Esophagus muscularis mucosa (tissue), 3 donors: ENCODE measurements at regions not wholly inside any gene's neighbourhood (a gene's known extent, or its start where the extent isn't known, plus 50 kb on each side); places are given as distances from the start of the nearest gene placed in this dataset.

Experiments used
- CTCF ChIP-seq, 3 experiments: fragments of 200-600 bp in 2 of 3; fragments of 450-650 bp in 1 of 3; sonication (generic) in 2 of 3; IDR thresholded peaks; one replicate each; pipeline ENCODE4 v1.5.1; 2017 to 2019; ENCODE audit warnings: antibody characterized with exemption in 3 of 3, mild to moderate bottlenecking in 2 of 3, moderate library complexity in 1 of 3
- POLR2A ChIP-seq: fragments of 450-650 bp; IDR thresholded peaks from one replicate; pipeline ENCODE4 v1.6.1; 2017; ENCODE audit warnings: antibody characterized with exemption, moderate library complexity, mild to moderate bottlenecking, low read depth
- POLR2AphosphoS5 ChIP-seq, 2 donors: sonication (generic); formaldehyde crosslinking; IDR thresholded peaks; one replicate each; pipeline ENCODE4 v1.6.1; 2017; ENCODE audit warnings: antibody characterized with exemption in 2 of 2

GRCh38 chr6:140909156-140909555, 1223.6 kb upstream of the GJE1 start:
- TF ChIP-seq CTCF (IDR thresholded peaks at IDR 0.05) (no peak), POLR2AphosphoS5 (IDR thresholded peaks at IDR 0.05) (no peak), POLR2A (no peak)
